A673 (cell line): ENCODE measurements at regions not wholly inside any gene's neighbourhood (a gene's known extent, or its start where the extent isn't known, plus 50 kb on each side); places are given as distances from the start of the nearest gene placed in this dataset.
A peak's percentile ranks its signal among the peaks of the same experiment; 100 is the strongest.

Experiments used
- BruUV-seq: library from RNA; stranded (reverse); fragments of 400-500 nt; replicated peaks from 2 replicates; lab custom pipeline; 2021; lab: Mats Ljungman, UMichigan
- CTCF ChIA-PET: fragments of 300-600 bp; sonication (Branson Sonifier 250); formaldehyde crosslinking; loops from one replicate; lab custom pipeline; 2022; ENCODE audit warnings: antibody characterized with exemption; lab: Charles Lee
- POLR2A ChIA-PET: fragments of 300-600 bp; sonication (Branson Sonifier 250); formaldehyde crosslinking; loops from one replicate; lab custom pipeline; 2022; ENCODE audit warnings: antibody characterized with exemption; ENCODE audit not compliant: low non-redundant PET; lab: Charles Lee
- DNase-seq: peaks from one replicate; pipeline ENCODE4 v3.0.0-alpha.2; 2015; ENCODE audit warnings: low spot score
- H3K27ac ChIP-seq: fragments of 200-600 bp; sonication (generic); 2 replicates; pipeline ENCODE4 v1.5.1; 2016; ENCODE audit warnings: mixed run types, low read depth, mild to moderate bottlenecking, mixed read lengths, antibody characterized with exemption, low read length; ENCODE audit not compliant: poor library complexity, severe bottlenecking
- H3K27me3 ChIP-seq: fragments of 200-600 bp; sonication (generic); replicated peaks from 2 replicates; pipeline ENCODE4 v1.6.1; 2017; ENCODE audit warnings: mixed run types, low read depth, mild to moderate bottlenecking, mixed read lengths, antibody characterized with exemption, low read length; ENCODE audit not compliant: insufficient read depth, poor library complexity
- H3K36me3 ChIP-seq: fragments of 200-600 bp; sonication (generic); 2 replicates; pipeline ENCODE4 v1.6.1; 2016; ENCODE audit warnings: mixed run types, mild to moderate bottlenecking, mixed read lengths, antibody characterized with exemption, low read length; ENCODE audit not compliant: insufficient read depth, poor library complexity, severe bottlenecking
- H3K4me1 ChIP-seq: fragments of 200-600 bp; sonication (generic); 2 replicates; pipeline ENCODE4 v1.6.1; 2017; ENCODE audit warnings: mixed run types, mild to moderate bottlenecking, mixed read lengths, antibody characterized with exemption, low read length; ENCODE audit not compliant: insufficient read depth, poor library complexity, severe bottlenecking
- H3K4me3 ChIP-seq: fragments of 200-600 bp; sonication (generic); 2 replicates; pipeline ENCODE4 v1.5.1; 2016; ENCODE audit warnings: low read depth, mixed run types, mild to moderate bottlenecking, mixed read lengths, low read length; ENCODE audit not compliant: poor library complexity, severe bottlenecking
- H3K9me3 ChIP-seq: fragments of 200-600 bp; sonication (generic); 2 replicates; pipeline ENCODE4 v1.6.1; 2016; ENCODE audit warnings: mixed run types, low read depth, mild to moderate bottlenecking, mixed read lengths, antibody characterized with exemption, low read length; ENCODE audit not compliant: poor library complexity, severe bottlenecking
- EZH2 ChIP-seq: fragments of 200-600 bp; sonication (generic); IDR thresholded peaks from 2 replicates; pipeline ENCODE4 v1.6.1; 2017; ENCODE audit warnings: borderline replicate concordance, low read depth, mild to moderate bottlenecking, mixed read lengths, antibody characterized with exemption, low read length; ENCODE audit not compliant: poor library complexity, severe bottlenecking
- intact Hi-C: fragments of 100-400 bp; cut with micrococcal nuclease; formaldehyde crosslinking; loops from one replicate; pipeline ENCODE4 v1.10.0; 2022; ENCODE audit not compliant: unreplicated experiment
- TF ChIP-seq, protein P1 (sequence below): fragments of 300-800, 200-600 bp; sonication (generic); conservative IDR thresholded peaks from 2 replicates; pipeline ENCODE4 v1.5.1; 2017; ENCODE audit warnings: low read depth, mild to moderate bottlenecking, antibody characterized with exemption, low read length, moderate library complexity, mixed read lengths

DNA sequence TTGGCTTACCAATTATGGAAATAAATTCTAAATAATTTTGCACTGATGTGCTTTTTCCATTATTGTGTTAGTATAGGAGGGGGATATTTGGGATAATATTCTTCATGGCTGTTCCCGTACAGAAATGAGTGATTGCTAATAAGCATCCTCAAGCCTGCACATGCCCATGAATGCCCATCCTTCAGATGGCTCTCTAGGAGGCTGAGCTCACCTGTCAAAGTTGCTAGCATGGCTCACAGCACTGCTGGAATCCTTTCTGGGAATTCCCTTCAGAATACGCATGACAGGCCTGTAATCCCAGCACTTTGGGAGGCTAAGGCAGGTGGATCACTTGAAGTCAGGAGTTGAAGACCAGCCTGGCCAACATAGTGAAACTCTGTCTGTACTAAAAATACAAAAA is 124.1 kb downstream of the NXNL2 start:
- H3K4me1 ChIP-seq, result peaks cover 14% of the 10 kb centered on the region
- no peaks in the 10 kb centered on the region for H3K27me3 ChIP-seq
- intact Hi-C loops, result no loop called here
- BruUV-seq, result no TSS peak
- H3K36me3 ChIP-seq, result no peaks in the 10 kb centered on the region
- no peak overlapping the region for H3K27ac ChIP-seq
- H3K4me3 ChIP-seq, result no peak overlapping the region
- no peak for DNase-seq
- ChIA-PET POLR2A (no interaction called here), CTCF (no interaction called here)
- no peak for TF ChIP-seq EZH2
- TF ChIP-seq, protein P1, sequence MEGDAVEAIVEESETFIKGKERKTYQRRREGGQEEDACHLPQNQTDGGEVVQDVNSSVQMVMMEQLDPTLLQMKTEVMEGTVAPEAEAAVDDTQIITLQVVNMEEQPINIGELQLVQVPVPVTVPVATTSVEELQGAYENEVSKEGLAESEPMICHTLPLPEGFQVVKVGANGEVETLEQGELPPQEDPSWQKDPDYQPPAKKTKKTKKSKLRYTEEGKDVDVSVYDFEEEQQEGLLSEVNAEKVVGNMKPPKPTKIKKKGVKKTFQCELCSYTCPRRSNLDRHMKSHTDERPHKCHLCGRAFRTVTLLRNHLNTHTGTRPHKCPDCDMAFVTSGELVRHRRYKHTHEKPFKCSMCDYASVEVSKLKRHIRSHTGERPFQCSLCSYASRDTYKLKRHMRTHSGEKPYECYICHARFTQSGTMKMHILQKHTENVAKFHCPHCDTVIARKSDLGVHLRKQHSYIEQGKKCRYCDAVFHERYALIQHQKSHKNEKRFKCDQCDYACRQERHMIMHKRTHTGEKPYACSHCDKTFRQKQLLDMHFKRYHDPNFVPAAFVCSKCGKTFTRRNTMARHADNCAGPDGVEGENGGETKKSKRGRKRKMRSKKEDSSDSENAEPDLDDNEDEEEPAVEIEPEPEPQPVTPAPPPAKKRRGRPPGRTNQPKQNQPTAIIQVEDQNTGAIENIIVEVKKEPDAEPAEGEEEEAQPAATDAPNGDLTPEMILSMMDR, result no peak
- no peaks in the 10 kb centered on the region for H3K9me3 ChIP-seq

DNA sequence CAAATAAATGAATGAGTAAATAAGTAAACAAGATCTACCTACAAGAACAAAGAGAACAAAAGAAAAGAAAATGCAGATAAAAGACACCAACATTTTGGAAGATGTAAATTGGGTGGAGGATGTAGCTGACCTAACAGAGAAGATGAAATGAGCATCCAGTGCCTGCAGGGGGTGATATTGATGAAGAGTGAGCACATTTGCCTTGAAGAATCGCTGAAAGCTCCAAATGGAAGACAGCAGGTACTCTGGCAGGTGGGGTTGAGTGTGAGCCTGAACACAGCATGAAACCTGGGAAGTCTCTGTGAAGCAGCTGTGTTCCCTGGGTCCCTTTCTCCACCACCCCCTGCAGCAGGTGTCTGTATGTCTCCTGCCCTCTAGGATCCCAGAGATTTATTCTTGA is 125.6 kb downstream of the NXNL2 start:
- no peak overlapping the region for H3K4me3 ChIP-seq
- no peaks in the 10 kb centered on the region for H3K36me3 ChIP-seq
- no TSS peak for BruUV-seq
- DNase-seq, result peak; percentile 75
- peaks cover 14% of the 10 kb centered on the region for H3K4me1 ChIP-seq
- POLR2A ChIA-PET, result no interaction called here
- H3K27ac ChIP-seq, result no peak overlapping the region
- intact Hi-C loops, result loop anchor here (2.0 to 10.0 kb wide), 3 partner anchors 174 to 340 kb away; partner anchors contain the start of gene S1PR3
- no peaks in the 10 kb centered on the region for H3K9me3 ChIP-seq
- H3K27me3 ChIP-seq, result no peaks in the 10 kb centered on the region
- CTCF ChIA-PET, result interaction anchor here (0.6 to 1.0 kb wide), 2 partner anchors 310 to 340 kb away, joined by 3 to 8 read pairs; no protein-coding TSS in a partner anchor
- TF ChIP-seq, protein P1, result peak; percentile 73
- no peak for TF ChIP-seq EZH2

DNA sequence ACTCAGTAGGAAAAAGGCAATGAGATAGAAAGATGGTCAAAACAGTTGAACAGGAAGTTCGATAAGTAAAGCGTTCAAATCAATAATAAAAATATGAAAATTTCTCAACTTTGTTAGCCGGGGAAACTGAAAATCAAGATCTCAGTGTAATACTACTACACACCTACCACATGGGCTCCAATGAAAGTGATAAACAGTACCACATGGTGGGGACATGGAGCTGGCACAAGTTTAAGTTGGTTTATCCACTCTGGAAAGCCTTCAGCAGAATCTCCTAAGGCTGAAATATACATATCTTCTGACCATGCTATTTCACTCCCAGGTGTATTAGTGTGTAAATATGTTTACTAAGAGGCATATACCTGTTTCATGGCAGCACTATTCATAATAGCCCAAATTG is 126.8 kb downstream of the NXNL2 start:
- H3K4me3 ChIP-seq, result no peak overlapping the region
- DNase-seq, result peak; percentile 57
- ChIA-PET POLR2A (no interaction called here), CTCF (interaction anchor here (1.5 kb wide), 1 partner anchor 349 kb away, joined by 3 read pairs; no protein-coding TSS in a partner anchor)
- BruUV-seq, result no TSS peak
- intact Hi-C loops, result loop anchor here (2.0 to 10.0 kb wide), 3 partner anchors 173 to 339 kb away; partner anchors contain the start of gene S1PR3
- no peaks in the 10 kb centered on the region for H3K36me3 ChIP-seq
- no peak overlapping the region for H3K27ac ChIP-seq
- no peaks in the 10 kb centered on the region for H3K9me3 ChIP-seq
- TF ChIP-seq, protein P1, result peak; percentile 53
- TF ChIP-seq EZH2, result no peak
- no peaks in the 10 kb centered on the region for H3K27me3 ChIP-seq
- H3K4me1 ChIP-seq, result peaks cover 14% of the 10 kb centered on the region
